DMS 273 (cell line): ENCODE measurements at regions not wholly inside any gene's neighbourhood (a gene's known extent, or its start where the extent isn't known, plus 50 kb on each side); places are given as distances from the start of the nearest gene placed in this dataset.
"Not testable (repeated sequence)": the region's sequence is repeated elsewhere in the genome, so short reads cannot be mapped to it uniquely, and the experiment has no call there.

Source experiments
- DNase-seq: peaks from one replicate; lab custom pipeline; 2025; ENCODE audit not compliant: unreplicated experiment; lab: John Stamatoyannopoulos, UW

GRCh38 chr6:154920495-154921200 lies 74.5 kb upstream of the TIAM2 start:
- no peak for DNase-seq

- DNase-seq: no peak
Observed at GRCh38 chr6:154921482-154921881, 73.6 kb upstream of the TIAM2 start.

- DNase-seq: no peak
Observed at GRCh38 chr6:154923199-154923869, 71.8 kb upstream of the TIAM2 start.

- DNase-seq: no peak
Observed at GRCh38 chr6:154925130-154925529, 70.0 kb upstream of the TIAM2 start.

- no peak for DNase-seq
Observed at GRCh38 chr6:154926366-154926765, 68.7 kb upstream of the TIAM2 start.

GRCh38 chr6:154928325-154928922 lies 66.7 kb upstream of the TIAM2 start:
- DNase-seq: peak; percentile 90

GRCh38 chr6:154930451-154930851 lies 64.7 kb upstream of the TIAM2 start:
- no peak for DNase-seq

- DNase-seq: no peak
Observed at GRCh38 chr6:154931711-154932424, 63.2 kb upstream of the TIAM2 start.

- no peak for DNase-seq
Observed at GRCh38 chr6:154932515-154933027, 62.5 kb upstream of the TIAM2 start.

- DNase-seq: no peak
Observed at GRCh38 chr6:154933181-154933827, 61.8 kb upstream of the TIAM2 start.

- DNase-seq: peak; percentile 13
Observed at GRCh38 chr6:154937306-154938220, 57.6 kb upstream of the TIAM2 start.

- peak; percentile 46 for DNase-seq
Observed at GRCh38 chr6:154938221-154938580, 56.9 kb upstream of the TIAM2 start.

- not testable (repeated sequence) for DNase-seq
Observed at GRCh38 chr6:154938727-154939285, 56.3 kb upstream of the TIAM2 start.

GRCh38 chr6:154942770-154943169 lies 52.3 kb upstream of the TIAM2 start:
- DNase-seq: no peak

- DNase-seq: no peak
Observed at GRCh38 chr6:154945271-154945890, 49.7 kb upstream of the TIAM2 start.
